ENCODE measurements at regions not wholly inside any gene's neighbourhood (a gene's known extent, or its start where the extent isn't known, plus 50 kb on each side); places are given as distances from the start of the nearest gene placed in this dataset.

DNA sequence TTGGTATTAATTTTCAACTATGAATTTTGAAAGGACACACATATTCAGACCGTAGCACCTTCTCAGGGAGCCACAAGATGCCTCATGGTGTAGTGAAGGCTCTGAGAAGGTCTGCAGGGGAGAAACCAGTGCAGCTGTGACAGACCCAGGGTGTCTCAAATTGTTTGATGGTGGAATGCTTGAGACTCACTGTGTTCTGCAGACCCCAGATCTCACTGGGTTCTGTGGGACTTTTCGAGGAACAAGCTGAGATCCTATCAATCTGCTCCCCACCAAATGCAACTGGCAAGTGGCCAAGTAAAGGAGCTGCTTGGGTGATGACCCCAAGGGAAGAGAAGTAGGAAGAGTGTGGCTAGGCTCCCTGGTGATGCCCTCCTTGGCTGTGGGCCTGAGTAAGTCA is 130.5 kb upstream of the UNC5B start:
- ChIA-PET POLR2A (no interaction called here), CTCF (interaction anchor here (1.2 kb wide), 1 partner anchor 188 kb away, joined by 3 read pairs; no protein-coding TSS in a partner anchor)
- no peaks in the 10 kb centered on the region for H3K36me3 ChIP-seq (ENCODE audit: control insufficient read depth, insufficient read depth, low read length)
- intact Hi-C loops (cut with micrococcal nuclease; ENCODE audit: unreplicated experiment), result no loop called here
- H3K4me1 ChIP-seq (ENCODE audit: control insufficient read depth, insufficient read depth, low read length), result no peaks in the 10 kb centered on the region
- no peak for TF ChIP-seq SIN3A (IDR thresholded peaks at IDR 0.05; ENCODE audit: borderline replicate concordance, insufficient read depth, low read depth, low read length)
- no peak for TF ChIP-seq POLR2AphosphoS5 (IDR thresholded peaks at IDR 0.05; ENCODE audit: low read depth, low read length)
- TF ChIP-seq, protein P1, sequence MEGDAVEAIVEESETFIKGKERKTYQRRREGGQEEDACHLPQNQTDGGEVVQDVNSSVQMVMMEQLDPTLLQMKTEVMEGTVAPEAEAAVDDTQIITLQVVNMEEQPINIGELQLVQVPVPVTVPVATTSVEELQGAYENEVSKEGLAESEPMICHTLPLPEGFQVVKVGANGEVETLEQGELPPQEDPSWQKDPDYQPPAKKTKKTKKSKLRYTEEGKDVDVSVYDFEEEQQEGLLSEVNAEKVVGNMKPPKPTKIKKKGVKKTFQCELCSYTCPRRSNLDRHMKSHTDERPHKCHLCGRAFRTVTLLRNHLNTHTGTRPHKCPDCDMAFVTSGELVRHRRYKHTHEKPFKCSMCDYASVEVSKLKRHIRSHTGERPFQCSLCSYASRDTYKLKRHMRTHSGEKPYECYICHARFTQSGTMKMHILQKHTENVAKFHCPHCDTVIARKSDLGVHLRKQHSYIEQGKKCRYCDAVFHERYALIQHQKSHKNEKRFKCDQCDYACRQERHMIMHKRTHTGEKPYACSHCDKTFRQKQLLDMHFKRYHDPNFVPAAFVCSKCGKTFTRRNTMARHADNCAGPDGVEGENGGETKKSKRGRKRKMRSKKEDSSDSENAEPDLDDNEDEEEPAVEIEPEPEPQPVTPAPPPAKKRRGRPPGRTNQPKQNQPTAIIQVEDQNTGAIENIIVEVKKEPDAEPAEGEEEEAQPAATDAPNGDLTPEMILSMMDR (IDR thresholded peaks at IDR 0.05), result no peak
- TF ChIP-seq, protein P2, sequence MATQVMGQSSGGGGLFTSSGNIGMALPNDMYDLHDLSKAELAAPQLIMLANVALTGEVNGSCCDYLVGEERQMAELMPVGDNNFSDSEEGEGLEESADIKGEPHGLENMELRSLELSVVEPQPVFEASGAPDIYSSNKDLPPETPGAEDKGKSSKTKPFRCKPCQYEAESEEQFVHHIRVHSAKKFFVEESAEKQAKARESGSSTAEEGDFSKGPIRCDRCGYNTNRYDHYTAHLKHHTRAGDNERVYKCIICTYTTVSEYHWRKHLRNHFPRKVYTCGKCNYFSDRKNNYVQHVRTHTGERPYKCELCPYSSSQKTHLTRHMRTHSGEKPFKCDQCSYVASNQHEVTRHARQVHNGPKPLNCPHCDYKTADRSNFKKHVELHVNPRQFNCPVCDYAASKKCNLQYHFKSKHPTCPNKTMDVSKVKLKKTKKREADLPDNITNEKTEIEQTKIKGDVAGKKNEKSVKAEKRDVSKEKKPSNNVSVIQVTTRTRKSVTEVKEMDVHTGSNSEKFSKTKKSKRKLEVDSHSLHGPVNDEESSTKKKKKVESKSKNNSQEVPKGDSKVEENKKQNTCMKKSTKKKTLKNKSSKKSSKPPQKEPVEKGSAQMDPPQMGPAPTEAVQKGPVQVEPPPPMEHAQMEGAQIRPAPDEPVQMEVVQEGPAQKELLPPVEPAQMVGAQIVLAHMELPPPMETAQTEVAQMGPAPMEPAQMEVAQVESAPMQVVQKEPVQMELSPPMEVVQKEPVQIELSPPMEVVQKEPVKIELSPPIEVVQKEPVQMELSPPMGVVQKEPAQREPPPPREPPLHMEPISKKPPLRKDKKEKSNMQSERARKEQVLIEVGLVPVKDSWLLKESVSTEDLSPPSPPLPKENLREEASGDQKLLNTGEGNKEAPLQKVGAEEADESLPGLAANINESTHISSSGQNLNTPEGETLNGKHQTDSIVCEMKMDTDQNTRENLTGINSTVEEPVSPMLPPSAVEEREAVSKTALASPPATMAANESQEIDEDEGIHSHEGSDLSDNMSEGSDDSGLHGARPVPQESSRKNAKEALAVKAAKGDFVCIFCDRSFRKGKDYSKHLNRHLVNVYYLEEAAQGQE (IDR thresholded peaks at IDR 0.05; ENCODE audit: insufficient read depth in 1 of 2, low read depth in 2 of 2, low read length in 1 of 2), result no peak
- no peak for TF ChIP-seq TCF7L2 (IDR thresholded peaks at IDR 0.05; ENCODE audit: low read depth, low read length)
- no TSS peak for BruUV-seq (replicated peaks)
- no peak for ATAC-seq
- H3K27me3 ChIP-seq (ENCODE audit: control insufficient read depth, insufficient read depth, low read length), result peaks cover 3% of the 10 kb centered on the region; the same call in 1 of the 2 replicates
- DNase-seq (ENCODE audit: low read depth, low spot score), result no peak
- H3K4me3 ChIP-seq (ENCODE audit: low read depth in 2 of 2, low read length in 2 of 2), result no peak overlapping the region
- H3K27ac ChIP-seq (ENCODE audit: low read length), result no peak overlapping the region
- no peaks in the 10 kb centered on the region for H3K9me3 ChIP-seq (ENCODE audit: control insufficient read depth, insufficient read depth, low read depth, low read length)
- in situ Hi-C loops (cut with HindIII; ENCODE audit: low pct_unique_long_range_greater_than_20kb, low sequenced_read_pairs), result no loop called here

DNA sequence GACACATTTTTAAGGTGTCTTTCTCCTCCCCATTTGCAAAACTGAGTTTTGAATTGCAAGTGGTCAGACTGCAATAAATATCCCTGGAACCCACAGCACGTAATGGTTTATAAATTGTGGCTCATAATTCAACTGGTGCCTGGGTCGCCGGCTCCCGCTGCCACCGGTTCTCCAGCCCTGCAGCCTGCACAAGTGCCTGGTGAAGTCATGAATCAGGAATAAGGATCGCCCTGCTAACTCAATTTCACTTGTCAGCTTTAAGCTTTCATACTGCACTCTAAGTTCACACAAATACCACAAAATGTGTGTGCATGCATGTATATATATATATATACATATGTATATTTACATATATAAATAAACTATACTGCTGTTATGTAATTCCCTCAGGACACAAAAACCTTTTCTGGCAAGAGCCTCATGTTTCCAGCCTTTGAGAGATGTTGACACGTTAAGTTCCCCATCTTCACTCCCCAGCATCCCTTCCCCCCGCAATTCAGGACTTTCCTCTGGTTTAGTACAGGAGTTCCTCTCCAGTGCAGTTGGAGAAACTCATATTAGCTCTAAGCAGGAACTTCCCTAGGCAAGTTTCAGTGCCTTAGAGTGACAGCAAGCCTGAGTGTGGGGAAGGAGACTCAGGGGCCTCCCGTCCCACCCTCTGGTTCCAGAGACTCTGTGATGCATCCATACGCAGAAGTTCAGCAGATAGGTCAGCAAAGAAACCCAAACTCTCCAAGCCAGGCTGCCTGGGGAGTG is 129.2 kb upstream of the UNC5B start:
- in situ Hi-C loops (cut with HindIII; ENCODE audit: low pct_unique_long_range_greater_than_20kb, low sequenced_read_pairs) (no loop called here), intact Hi-C loops (cut with micrococcal nuclease; ENCODE audit: unreplicated experiment) (no loop called here)
- Histone ChIP-seq H3K27me3 (ENCODE audit: control insufficient read depth, insufficient read depth, low read length) (peaks cover 3% of the 10 kb centered on the region; the same call in 1 of the 2 replicates), H3K36me3 (ENCODE audit: control insufficient read depth, insufficient read depth, low read length) (no peaks in the 10 kb centered on the region), H3K4me3 (ENCODE audit: low read depth in 2 of 2, low read length in 2 of 2) (no peak overlapping the region), H3K9me3 (ENCODE audit: control insufficient read depth, insufficient read depth, low read depth, low read length) (no peaks in the 10 kb centered on the region), H3K4me1 (ENCODE audit: control insufficient read depth, insufficient read depth, low read length) (no peaks in the 10 kb centered on the region), H3K27ac (ENCODE audit: low read length) (no peak overlapping the region)
- ATAC-seq (no peak), DNase-seq (ENCODE audit: low read depth, low spot score) (no peak)
- TF ChIP-seq, protein P1 (IDR thresholded peaks at IDR 0.05), result no peak
- TF ChIP-seq TCF7L2 (IDR thresholded peaks at IDR 0.05; ENCODE audit: low read depth, low read length) (no peak), SIN3A (IDR thresholded peaks at IDR 0.05; ENCODE audit: borderline replicate concordance, insufficient read depth, low read depth, low read length) (no peak), POLR2AphosphoS5 (IDR thresholded peaks at IDR 0.05; ENCODE audit: low read depth, low read length) (no peak)
- TF ChIP-seq, protein P2 (IDR thresholded peaks at IDR 0.05; ENCODE audit: insufficient read depth in 1 of 2, low read depth in 2 of 2, low read length in 1 of 2), result no peak
- POLR2A ChIA-PET, result no interaction called here
- no TSS peak for BruUV-seq (replicated peaks)
- CTCF ChIA-PET, result interaction anchor here (0.7 kb wide), 1 partner anchor 137 kb away, joined by 3 read pairs; no protein-coding TSS in a partner anchor

All from Panc1 (cell line).